GM18909 (cell line): ENCODE measurements at regions not wholly inside any gene's neighbourhood (a gene's known extent, or its start where the extent isn't known, plus 50 kb on each side); places are given as distances from the start of the nearest gene placed in this dataset.
A peak's percentile ranks its signal among the peaks of the same experiment; 100 is the strongest.
"Not testable (repeated sequence)": the region's sequence is repeated elsewhere in the genome, so short reads cannot be mapped to it uniquely, and the experiment has no call there.

Experiments
- ATAC-seq: cut with Tn5 transposase; IDR thresholded peaks from one replicate; pipeline ENCODE4 v1.9.1; 2021; ENCODE audit warnings: mild to moderate bottlenecking; ENCODE audit not compliant: unreplicated experiment, poor library complexity

DNA sequence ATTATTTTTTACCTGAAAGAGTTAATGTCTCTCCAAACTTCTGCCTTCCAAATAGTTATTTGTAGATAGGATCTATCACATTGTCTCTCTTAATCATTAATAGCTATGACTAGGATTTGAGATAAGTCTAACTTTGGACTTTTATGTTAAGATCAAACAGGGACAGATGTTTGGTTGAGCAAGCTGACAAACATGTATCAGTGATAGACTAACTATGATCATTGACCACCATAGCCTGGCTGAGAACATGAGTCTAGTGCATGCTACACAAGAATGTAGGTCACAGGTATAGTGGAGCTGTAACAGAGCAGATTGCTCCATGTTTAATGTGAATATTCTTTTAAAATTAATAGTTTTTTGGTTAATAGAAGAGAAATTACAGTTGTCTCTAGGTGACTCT is 52.0 kb downstream of the SYT15B start:
- not testable (repeated sequence) for ATAC-seq

- ATAC-seq, result not testable (repeated sequence)
Observed at GRCh38 chr10:47710443-47710842, 52.9 kb downstream of the SYT15B start.

- ATAC-seq, result peak; percentile 97
Observed at GRCh38 chr10:47705698-47706414, 57.5 kb downstream of the SYT15B start.

GRCh38 chr10:47701285-47701684 is 62.1 kb downstream of the SYT15B start:
- not testable (repeated sequence) for ATAC-seq

DNA sequence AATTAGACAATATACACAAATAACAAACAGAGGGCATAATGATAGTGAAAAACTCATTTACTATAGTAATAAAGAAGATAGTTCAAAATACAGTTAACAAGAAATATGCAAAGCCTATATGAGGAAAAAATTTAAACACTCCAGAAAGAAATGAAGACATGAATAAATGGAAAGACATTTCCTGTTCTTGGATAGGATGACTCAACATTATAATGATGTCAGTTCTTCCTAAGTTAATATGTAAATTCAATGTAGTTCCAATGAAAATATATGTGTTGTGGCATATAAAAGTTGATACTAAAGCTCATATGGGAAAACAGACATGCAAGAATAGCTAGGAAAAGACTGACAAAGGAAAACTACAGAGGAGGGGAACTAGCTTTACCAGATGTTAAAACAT is 63.5 kb downstream of the SYT15B start:
- ATAC-seq, result not testable (repeated sequence)

DNA sequence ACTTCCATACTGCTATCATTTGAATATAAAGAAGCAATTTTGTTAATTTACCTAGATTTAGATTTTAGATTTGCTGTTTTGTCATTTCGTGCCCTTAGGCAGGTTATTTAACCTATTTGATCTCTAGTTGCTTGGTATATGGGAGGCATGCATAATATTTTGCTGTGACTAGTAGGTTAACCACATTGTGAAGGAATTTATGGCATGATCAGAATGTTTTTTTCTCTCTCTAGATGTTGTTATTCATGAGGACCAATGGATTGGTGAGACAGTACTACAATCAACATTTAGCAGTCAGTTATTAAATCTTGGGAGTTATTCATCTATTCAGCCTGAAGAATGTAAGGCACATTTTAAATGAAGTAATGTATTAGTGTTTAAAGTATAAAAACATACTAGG is 67.2 kb downstream of the SYT15B start:
- not testable (repeated sequence) for ATAC-seq

DNA sequence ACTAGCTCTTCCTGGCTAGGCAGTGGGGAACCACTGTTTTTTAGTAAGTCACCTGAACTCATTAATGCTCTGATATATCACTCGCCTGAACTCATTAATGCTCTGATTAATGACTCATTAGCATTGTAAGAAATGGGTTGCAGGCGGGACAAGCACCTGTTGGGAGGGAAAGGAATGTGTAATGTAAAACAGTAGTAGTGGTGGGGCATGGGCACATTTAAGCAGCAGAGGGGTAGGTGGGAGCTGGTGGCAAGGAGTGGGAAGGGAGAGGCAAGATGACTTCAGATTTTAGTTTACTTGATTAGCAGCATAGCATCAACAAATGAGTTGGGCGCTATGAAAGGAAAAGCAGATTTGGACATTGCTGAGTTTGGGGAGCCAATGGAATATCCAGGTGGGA is 68.2 kb downstream of the SYT15B start:
- not testable (repeated sequence) for ATAC-seq

- ATAC-seq, result not testable (repeated sequence)
Observed at GRCh38 chr10:47690304-47690703, 73.1 kb downstream of the SYT15B start.

DNA sequence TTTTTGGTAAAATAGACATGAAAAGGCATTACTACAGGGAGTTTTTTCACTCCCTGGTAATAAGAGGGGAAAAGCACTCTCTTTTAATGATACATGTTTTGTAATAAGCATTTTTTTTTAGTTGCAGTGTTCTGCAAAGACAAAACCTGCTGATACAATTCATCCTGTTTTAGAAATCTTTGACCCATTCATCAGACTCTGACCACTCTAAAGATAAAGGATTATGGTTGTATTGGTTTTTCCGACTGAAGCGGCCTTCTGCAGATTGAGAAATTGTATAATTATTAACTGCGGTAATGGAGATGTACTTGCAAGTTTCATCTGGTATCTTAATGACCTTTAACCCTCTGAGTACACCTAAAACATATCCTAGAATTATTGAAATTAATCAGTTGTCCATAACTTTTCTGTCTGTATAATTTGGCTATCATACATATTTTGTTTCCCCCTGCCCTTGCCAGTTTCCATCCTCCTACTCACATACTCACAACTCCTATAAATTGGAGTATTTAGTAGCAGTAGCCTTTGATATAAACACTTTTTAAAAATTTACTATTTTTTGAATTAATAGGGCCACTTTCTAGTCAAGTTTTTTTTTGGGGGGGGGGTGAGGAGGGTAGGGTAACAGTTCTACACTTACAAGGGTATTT is 79.4 kb downstream of the SYT15B start:
- not testable (repeated sequence) for ATAC-seq

- not testable (repeated sequence) for ATAC-seq
Observed at GRCh38 chr10:47681638-47681990, 81.8 kb downstream of the SYT15B start.

DNA sequence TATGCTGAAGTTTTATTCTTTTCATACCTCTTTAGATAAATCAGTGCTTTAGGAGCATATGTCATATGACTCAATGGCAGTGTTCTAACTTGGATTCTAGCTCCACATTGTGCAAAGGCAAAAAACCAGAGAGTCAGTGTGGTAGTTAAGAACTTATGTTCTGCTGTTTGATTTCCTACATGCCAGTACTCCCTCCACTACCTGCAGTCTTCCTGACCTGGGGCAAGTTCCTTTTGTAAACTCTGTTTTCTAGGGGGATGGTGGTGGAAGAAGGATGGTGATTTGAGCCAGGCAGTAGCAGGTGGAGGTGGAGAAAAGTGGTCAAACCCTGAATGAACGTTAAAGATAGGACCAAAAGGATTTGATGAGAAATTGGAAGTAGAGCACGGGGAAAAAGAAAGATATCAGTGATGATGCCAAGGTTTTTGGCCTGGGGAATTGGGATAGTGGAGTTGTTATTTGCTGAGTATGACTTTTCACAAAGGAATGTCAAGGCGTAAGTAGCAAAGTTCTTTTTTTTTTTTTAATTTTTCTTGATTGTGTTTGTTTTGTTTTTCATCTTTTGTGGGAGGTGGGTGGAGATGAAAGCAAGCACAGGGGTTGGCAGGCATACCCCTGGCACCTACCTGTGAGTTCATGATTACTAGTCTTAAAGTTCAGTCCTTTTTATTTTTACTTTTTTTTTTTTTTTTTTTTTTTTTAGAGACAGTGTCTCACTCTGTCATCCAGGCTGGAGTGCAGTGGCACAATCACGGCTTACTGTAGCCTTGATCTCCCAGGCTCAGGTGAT is 82.3 kb downstream of the SYT15B start:
- ATAC-seq, result not testable (repeated sequence)

DNA sequence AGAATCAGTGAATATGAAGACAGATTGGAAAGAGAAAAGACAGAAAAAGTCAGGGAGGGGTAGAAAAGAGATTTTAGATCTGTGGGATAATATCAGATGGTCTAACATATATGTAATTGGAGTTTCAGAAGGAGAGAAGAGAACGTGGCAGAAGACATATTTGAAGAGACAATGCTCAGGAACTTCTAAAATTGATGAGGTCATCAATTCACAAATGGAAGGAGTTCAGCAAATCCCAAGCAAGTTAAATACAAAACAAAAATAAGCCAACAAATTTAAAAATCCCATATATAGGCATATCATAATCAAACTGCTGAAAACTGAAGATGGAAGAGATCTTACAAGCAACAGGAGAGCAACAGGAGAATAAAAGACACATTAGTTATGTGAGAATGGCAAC is 87.3 kb downstream of the SYT15B start:
- not testable (repeated sequence) for ATAC-seq

GRCh38 chr10:47675577-47675976 is 87.8 kb downstream of the SYT15B start:
- not testable (repeated sequence) for ATAC-seq

GRCh38 chr10:47673128-47673527 is 90.3 kb downstream of the SYT15B start:
- ATAC-seq, result not testable (repeated sequence)

- not testable (repeated sequence) for ATAC-seq
Observed at GRCh38 chr10:47670857-47671256, 92.5 kb downstream of the SYT15B start.

- not testable (repeated sequence) for ATAC-seq
Observed at GRCh38 chr10:47661955-47662577, 101.3 kb downstream of the SYT15B start.

DNA sequence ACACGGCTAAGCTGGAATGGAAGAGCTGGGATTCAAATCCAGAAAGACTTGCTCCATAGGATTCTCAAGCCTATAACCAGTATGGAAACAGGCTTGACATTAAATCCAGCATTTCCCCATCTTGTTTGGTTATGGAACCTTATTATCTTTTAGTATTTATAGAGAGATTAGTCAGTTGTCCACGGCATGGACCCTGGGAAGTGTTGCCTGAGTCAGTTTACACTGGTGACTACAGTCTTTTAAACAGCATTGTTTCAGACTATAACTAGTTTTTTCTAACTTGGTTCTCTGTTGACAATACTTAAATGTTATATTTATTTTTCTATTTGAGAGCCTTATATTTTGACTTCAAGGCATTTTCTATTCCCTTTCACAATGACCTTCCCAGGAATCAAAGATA is 106.7 kb downstream of the SYT15B start:
- ATAC-seq, result not testable (repeated sequence)

- not testable (repeated sequence) for ATAC-seq
Observed at GRCh38 chr10:47654161-47654560, 109.2 kb downstream of the SYT15B start.

DNA sequence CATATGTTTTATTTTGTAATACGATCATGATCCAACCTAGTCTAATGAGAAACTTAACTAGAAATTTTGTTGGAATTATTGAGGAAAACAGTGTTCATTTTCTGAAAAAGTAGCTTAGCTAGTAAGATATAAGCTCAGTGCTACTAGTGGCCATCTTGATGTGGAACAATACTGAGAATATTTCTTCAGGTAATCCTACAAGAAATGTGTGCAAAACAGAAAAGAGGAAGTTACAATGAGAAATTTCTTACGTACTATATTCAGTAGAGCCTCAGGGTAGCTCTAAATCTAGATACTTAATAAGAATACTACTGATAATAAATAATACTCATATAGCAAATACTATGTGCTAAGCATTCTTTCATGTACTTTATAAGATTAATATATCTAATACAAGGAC is 114.8 kb downstream of the SYT15B start:
- not testable (repeated sequence) for ATAC-seq

DNA sequence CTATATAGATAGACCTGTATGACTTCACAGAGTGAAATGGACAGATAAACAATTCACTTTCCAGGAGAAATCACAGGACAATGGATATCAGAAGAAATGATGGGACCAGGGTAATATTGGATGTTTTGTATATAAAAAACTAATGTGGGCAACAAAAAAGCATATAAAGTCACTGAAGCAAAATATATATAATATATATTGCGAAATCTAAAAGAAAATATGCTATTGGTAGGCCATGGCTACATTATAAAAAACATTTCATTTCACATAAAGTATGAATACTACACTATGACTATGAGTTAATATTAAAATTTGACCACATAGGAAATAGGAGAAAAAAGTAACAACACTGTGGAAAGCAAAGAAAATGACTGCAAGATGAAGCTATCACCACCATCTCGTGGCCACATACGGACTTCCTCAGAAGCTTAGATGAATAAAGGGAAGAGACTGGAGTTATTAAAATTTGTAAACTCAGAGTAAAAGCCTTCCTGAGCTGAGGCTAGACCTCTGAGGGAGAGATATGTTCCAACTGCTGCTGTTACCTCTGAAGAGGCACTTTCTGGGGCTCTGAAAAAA is 115.8 kb downstream of the SYT15B start:
- ATAC-seq, result not testable (repeated sequence)
